Suprapubic skin (tissue), 4 donors: ENCODE measurements at regions not wholly inside any gene's neighbourhood (a gene's known extent, or its start where the extent isn't known, plus 50 kb on each side); places are given as distances from the start of the nearest gene placed in this dataset.

Source experiments
- DNase-seq, 2 donors: peaks; one replicate each; pipeline ENCODE4 v3.0.0-alpha.2; 2019; ENCODE audit warnings: low spot score in 2 of 2
- H3K27ac ChIP-seq: fragments of 200-600 bp; sonication (generic); one replicate; pipeline ENCODE4 v1.5.1; 2019
- H3K27me3 ChIP-seq: fragments of 200-600 bp; sonication (generic); one replicate; pipeline ENCODE4 v1.5.1; 2019
- H3K36me3 ChIP-seq: fragments of 200-600 bp; sonication (generic); one replicate; pipeline ENCODE4 v1.5.1; 2019
- H3K4me1 ChIP-seq: fragments of 200-600 bp; sonication (generic); one replicate; pipeline ENCODE4 v1.5.1; 2019
- H3K4me3 ChIP-seq: fragments of 200-600 bp; sonication (generic); one replicate; pipeline ENCODE4 v1.5.1; 2019; ENCODE audit warnings: mild to moderate bottlenecking
- H3K9me3 ChIP-seq: fragments of 200-600 bp; sonication (generic); one replicate; pipeline ENCODE4 v1.5.1; 2019
- CTCF ChIP-seq, 2 donors: fragments of 200-600 bp in 1 of 2; fragments of 450-650 bp in 1 of 2; sonication (generic) in 1 of 2; IDR thresholded peaks; one replicate each; pipeline ENCODE4 v1.5.1; 2016 to 2019; ENCODE audit warnings: antibody characterized with exemption in 2 of 2, mild to moderate bottlenecking in 1 of 2, moderate library complexity in 1 of 2
- EP300 ChIP-seq: sonication (generic); formaldehyde crosslinking; IDR thresholded peaks from one replicate; pipeline ENCODE4 v1.6.1; 2017; ENCODE audit warnings: antibody characterized with exemption
- POLR2A ChIP-seq, 2 donors: fragments of 450-650 bp; IDR thresholded peaks; one replicate each; pipeline ENCODE4 v1.6.1; 2017; ENCODE audit warnings: antibody characterized with exemption in 2 of 2, mild to moderate bottlenecking in 2 of 2, moderate library complexity in 2 of 2
- POLR2AphosphoS5 ChIP-seq, 3 donors: sonication (generic); formaldehyde crosslinking; IDR thresholded peaks; one replicate each; pipeline ENCODE4 v1.6.1; 2017; ENCODE audit warnings: antibody characterized with exemption in 3 of 3
- WGBS: methylation state at CpG from one replicate; pipeline ENCODE4 v1.1.5; 2018; 5-methylcytosine and 5-hydroxymethylcytosine counted together

GRCh38 chr13:69579351-69579750 is 528.3 kb upstream of the ATXN8OS start:
- no peak overlapping the region for H3K27ac ChIP-seq
- H3K27me3 ChIP-seq = no peaks in the 10 kb centered on the region
- DNase-seq = no peak
- TF ChIP-seq EP300 (no peak), CTCF (IDR thresholded peaks at IDR 0.05) (no peak), POLR2A (IDR thresholded peaks at IDR 0.05) (no peak), POLR2AphosphoS5 (IDR thresholded peaks at IDR 0.05) (no peak)
- no peaks in the 10 kb centered on the region for H3K36me3 ChIP-seq
- H3K9me3 ChIP-seq = peaks cover under 1% of the 10 kb centered on the region
- no peak overlapping the region for H3K4me3 ChIP-seq
- no peaks in the 10 kb centered on the region for H3K4me1 ChIP-seq

- H3K4me1 ChIP-seq = no peaks in the 10 kb centered on the region
- no peak overlapping the region for H3K27ac ChIP-seq
- DNase-seq = no peak
- no peak overlapping the region for H3K4me3 ChIP-seq
- TF ChIP-seq POLR2A (IDR thresholded peaks at IDR 0.05) (no peak), POLR2AphosphoS5 (IDR thresholded peaks at IDR 0.05) (no peak), EP300 (no peak), CTCF (IDR thresholded peaks at IDR 0.05) (no peak)
- no peaks in the 10 kb centered on the region for H3K9me3 ChIP-seq
- no peaks in the 10 kb centered on the region for H3K27me3 ChIP-seq
- no peaks in the 10 kb centered on the region for H3K36me3 ChIP-seq
- 80% methylated on average over 1 of the region's 1 CpG for WGBS
Measured at GRCh38 chr13:69571606-69572323, 535.9 kb upstream of the ATXN8OS start.

GRCh38 chr13:69567514-69567913 is 540.1 kb upstream of the ATXN8OS start:
- DNase-seq = no peak
- H3K36me3 ChIP-seq = no peaks in the 10 kb centered on the region
- 76% methylated on average over 2 of the region's 2 CpGs for WGBS

GRCh38 chr13:69566104-69566716 is 541.4 kb upstream of the ATXN8OS start:
- no peak for TF ChIP-seq POLR2A (IDR thresholded peaks at IDR 0.05)
- no peak for TF ChIP-seq CTCF (IDR thresholded peaks at IDR 0.05)
- no peak for TF ChIP-seq EP300
- TF ChIP-seq POLR2AphosphoS5 (IDR thresholded peaks at IDR 0.05) = no peak
- Histone ChIP-seq H3K27me3 (no peaks in the 10 kb centered on the region), H3K9me3 (peaks cover 7% of the 10 kb centered on the region), H3K4me1 (no peaks in the 10 kb centered on the region), H3K4me3 (no peak overlapping the region), H3K36me3 (no peaks in the 10 kb centered on the region), H3K27ac (no peak overlapping the region)
- 87% methylated on average over 6 of the region's 6 CpGs for WGBS
- DNase-seq = no peak

More at GRCh38 chr13:69567514-69567913, 540.1 kb upstream of the ATXN8OS start:
- Histone ChIP-seq H3K27ac (no peak overlapping the region), H3K4me1 (no peaks in the 10 kb centered on the region), H3K27me3 (no peaks in the 10 kb centered on the region), H3K4me3 (no peak overlapping the region), H3K9me3 (peaks cover under 1% of the 10 kb centered on the region)
- TF ChIP-seq CTCF (IDR thresholded peaks at IDR 0.05) (no peak), POLR2A (IDR thresholded peaks at IDR 0.05) (no peak), POLR2AphosphoS5 (IDR thresholded peaks at IDR 0.05) (no peak), EP300 (no peak)

- no peak for TF ChIP-seq POLR2AphosphoS5 (IDR thresholded peaks at IDR 0.05)
- TF ChIP-seq EP300 = no peak
- TF ChIP-seq POLR2A (IDR thresholded peaks at IDR 0.05) = no peak
- TF ChIP-seq CTCF (IDR thresholded peaks at IDR 0.05) = no peak
- peaks cover 7% of the 10 kb centered on the region for H3K9me3 ChIP-seq
- no peak for DNase-seq
- H3K36me3 ChIP-seq = no peaks in the 10 kb centered on the region
- H3K27me3 ChIP-seq = no peaks in the 10 kb centered on the region
- no peaks in the 10 kb centered on the region for H3K4me1 ChIP-seq
- H3K4me3 ChIP-seq = no peak overlapping the region
- WGBS = 57% methylated on average over 4 of the region's 4 CpGs
- no peak overlapping the region for H3K27ac ChIP-seq
Measured at GRCh38 chr13:69565334-69565733, 542.3 kb upstream of the ATXN8OS start.
